H9 (cell line): ENCODE measurements at regions not wholly inside any gene's neighbourhood (a gene's known extent, or its start where the extent isn't known, plus 50 kb on each side); places are given as distances from the start of the nearest gene placed in this dataset.

ENCODE experiments used
- DNase-seq: peaks from one replicate; pipeline ENCODE4 v3.0.0-alpha.2; 2017
- H2AFZ ChIP-seq: one replicate; pipeline ENCODE4 v1.6.1; 2013; ENCODE audit warnings: mild to moderate bottlenecking, low read length, control low read depth, moderate library complexity
- H2AK5ac ChIP-seq: 2 replicates; pipeline ENCODE4 v1.6.1; 2013; ENCODE audit warnings: low read length, control low read depth, mixed read lengths; ENCODE audit not compliant: insufficient read length
- H2BK120ac ChIP-seq: one replicate; pipeline ENCODE4 v1.6.1; 2013; ENCODE audit warnings: low read depth, mild to moderate bottlenecking, low read length, control low read depth, inconsistent platforms; ENCODE audit not compliant: poor library complexity, severe bottlenecking
- H2BK12ac ChIP-seq: 2 replicates; pipeline ENCODE4 v1.6.1; 2013; ENCODE audit warnings: low read length, control low read depth, mixed read lengths, low read depth; ENCODE audit not compliant: insufficient read length
- H2BK15ac ChIP-seq: 2 replicates; pipeline ENCODE4 v1.6.1; 2013; ENCODE audit warnings: low read depth, low read length, control low read depth
- H2BK20ac ChIP-seq: one replicate; pipeline ENCODE4 v1.6.1; 2013; ENCODE audit warnings: low read depth, mild to moderate bottlenecking, low read length, control low read depth, inconsistent platforms; ENCODE audit not compliant: poor library complexity, severe bottlenecking
- H2BK5ac ChIP-seq: 2 replicates; pipeline ENCODE4 v1.6.1; 2013; ENCODE audit warnings: low read length, control low read depth, mixed read lengths; ENCODE audit not compliant: insufficient read length
- H3K14ac ChIP-seq: 2 replicates; pipeline ENCODE4 v1.6.1; 2013; ENCODE audit warnings: low read length, control low read depth; ENCODE audit not compliant: insufficient read depth
- H3K18ac ChIP-seq: 2 replicates; pipeline ENCODE4 v1.6.1; 2013; ENCODE audit warnings: low read depth, mild to moderate bottlenecking, mixed read lengths, low read length, control low read depth; ENCODE audit not compliant: insufficient read length
- H3K23ac ChIP-seq: 2 replicates; pipeline ENCODE4 v1.6.1; 2013; ENCODE audit warnings: low read length, control low read depth, mixed read lengths, low read depth; ENCODE audit not compliant: insufficient read length
- H3K23me2 ChIP-seq: 2 replicates; pipeline ENCODE4 v1.6.1; 2013; ENCODE audit warnings: low read depth, mild to moderate bottlenecking, mixed read lengths, low read length, control low read depth; ENCODE audit not compliant: insufficient read length, poor library complexity, severe bottlenecking
- H3K27ac ChIP-seq: 2 replicates; pipeline ENCODE4 v1.5.1; 2013; ENCODE audit warnings: low read length, control low read depth, mixed read lengths, low read depth; ENCODE audit not compliant: insufficient read length
- H3K27me3 ChIP-seq: 2 replicates; pipeline ENCODE4 v1.6.1; 2013; ENCODE audit warnings: low read length, control low read depth, inconsistent platforms; ENCODE audit not compliant: insufficient read depth
- H3K4ac ChIP-seq: 2 replicates; pipeline ENCODE4 v1.6.1; 2013; ENCODE audit warnings: low read depth, mild to moderate bottlenecking, control low read depth, inconsistent platforms, low read length, moderate library complexity
- H3K4me1 ChIP-seq: 2 replicates; pipeline ENCODE4 v1.6.1; 2013; ENCODE audit warnings: low read length, control low read depth, inconsistent platforms; ENCODE audit not compliant: insufficient read depth
- H3K4me2 ChIP-seq: 2 replicates; pipeline ENCODE4 v1.6.1; 2013; ENCODE audit warnings: low read length, control low read depth, mixed read lengths; ENCODE audit not compliant: insufficient read length, insufficient read depth
- H3K56ac ChIP-seq: 2 replicates; pipeline ENCODE4 v1.6.1; 2013; ENCODE audit warnings: low read depth, mild to moderate bottlenecking, mixed read lengths, low read length, control low read depth; ENCODE audit not compliant: insufficient read length
- H3K79me1 ChIP-seq: 2 replicates; pipeline ENCODE4 v1.6.1; 2013; ENCODE audit warnings: low read depth, mild to moderate bottlenecking, moderate library complexity, low read length, control low read depth, inconsistent platforms; ENCODE audit not compliant: insufficient read depth, poor library complexity, severe bottlenecking
- H3K79me2 ChIP-seq: 2 replicates; pipeline ENCODE4 v1.6.1; 2013; ENCODE audit warnings: low read length, control low read depth, inconsistent platforms; ENCODE audit not compliant: insufficient read depth
- H3K9ac ChIP-seq: 2 replicates; pipeline ENCODE4 v1.6.1; 2013; ENCODE audit warnings: low read length, control low read depth, mixed read lengths; ENCODE audit not compliant: insufficient read length; ENCODE audit errors: extremely low read depth
- H3K9me3 ChIP-seq: one replicate; pipeline ENCODE4 v1.6.1; 2013; ENCODE audit warnings: low read depth, low read length, inconsistent platforms; ENCODE audit not compliant: control insufficient read depth
- H3T11ph ChIP-seq: one replicate; pipeline ENCODE4 v1.6.1; 2013; ENCODE audit warnings: mild to moderate bottlenecking, low read length, control low read depth, inconsistent platforms
- H4K20me1 ChIP-seq: one replicate; pipeline ENCODE4 v1.6.1; 2013; ENCODE audit not compliant: control insufficient read depth, insufficient read length, insufficient read depth
- H4K5ac ChIP-seq: 2 replicates; pipeline ENCODE4 v1.6.1; 2013; ENCODE audit warnings: low read depth, mild to moderate bottlenecking, mixed read lengths, low read length, control low read depth; ENCODE audit not compliant: insufficient read length
- H4K8ac ChIP-seq: replicated peaks from 2 replicates; pipeline ENCODE4 v1.6.1; 2013; ENCODE audit warnings: low read length, control low read depth, mixed read lengths, low read depth; ENCODE audit not compliant: insufficient read length
- H4K91ac ChIP-seq: 2 replicates; pipeline ENCODE4 v1.6.1; 2013; ENCODE audit warnings: low read depth, mild to moderate bottlenecking, moderate library complexity, mixed read lengths, low read length, control low read depth; ENCODE audit not compliant: insufficient read length
- H3K27ac Mint-ChIP-seq, 3 experiments: 2 replicates in 2 of 3; 3 replicates in 1 of 3; pipeline ENCODE4 v1.8.0; 2020 to 2021; ENCODE audit warnings: mixed read lengths in 3 of 3, mild to moderate bottlenecking in 1 of 3, moderate library complexity in 1 of 3
- H3K27me3 Mint-ChIP-seq: 2 replicates; pipeline ENCODE4 v1.8.0; 2021; ENCODE audit warnings: low read depth, mild to moderate bottlenecking, moderate library complexity, mixed read lengths
- H3K36me3 Mint-ChIP-seq, 3 experiments: 2 replicates in 2 of 3; 3 replicates in 1 of 3; pipeline ENCODE4 v1.8.0; 2020 to 2021; ENCODE audit warnings: low read depth in 3 of 3, mixed read lengths in 3 of 3; ENCODE audit not compliant: insufficient read depth in 1 of 3
- H3K4me1 Mint-ChIP-seq, 2 experiments: 2 replicates each; pipeline ENCODE4 v1.8.0; 2020; ENCODE audit warnings: mixed read lengths in 2 of 2
- H3K4me3 Mint-ChIP-seq, 2 experiments: 2 replicates in 1 of 2; 3 replicates in 1 of 2; pipeline ENCODE4 v1.8.0; 2020 to 2021; ENCODE audit warnings: mild to moderate bottlenecking in 2 of 2, mixed read lengths in 2 of 2, moderate library complexity in 1 of 2
- H3K9me3 Mint-ChIP-seq, 2 experiments: 2 replicates in 1 of 2; 3 replicates in 1 of 2; pipeline ENCODE4 v1.8.0; 2020; ENCODE audit warnings: mild to moderate bottlenecking in 2 of 2, mixed read lengths in 2 of 2, moderate library complexity in 1 of 2
- WGBS: extraction: QIAGEN DNeasy Blood & Tissue Kit; methylation state at CpG from one replicate; pipeline ENCODE4 v1.1.7; 2013; ENCODE audit warnings: missing lambda C conversion rate, low lambda C conversion rate, mixed read lengths; ENCODE audit not compliant: insufficient read length; ENCODE audit errors: extremely low coverage; 5-methylcytosine and 5-hydroxymethylcytosine counted together
- TF ChIP-seq, protein P1 (sequence below): fragments of 200-600 bp; sonication (generic); conservative IDR thresholded peaks from 3 replicates; pipeline ENCODE4 v1.8.0; 2021; ENCODE audit warnings: antibody characterized with exemption, mild to moderate bottlenecking

DNA sequence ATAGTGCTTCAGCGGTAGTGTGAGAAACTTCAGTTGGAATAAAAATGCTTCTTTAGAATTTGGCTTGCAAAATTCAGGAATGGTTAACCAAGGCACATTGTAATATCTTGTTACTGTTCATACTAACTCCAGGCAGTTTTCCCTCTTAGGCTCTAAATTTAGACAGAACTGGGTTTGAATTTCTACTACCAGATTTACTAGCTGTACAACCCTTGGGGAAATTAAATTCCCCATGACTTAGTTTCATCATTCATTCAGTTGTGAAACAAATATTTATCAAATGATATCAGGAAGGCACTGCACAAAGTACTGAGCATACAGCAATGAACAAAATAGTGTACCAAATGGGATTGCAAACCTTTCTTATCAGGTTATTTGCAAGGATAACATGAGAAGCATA, 135.0 kb upstream of the IL15 start:
- H2BK15ac ChIP-seq = no peak overlapping the region
- no peak overlapping the region for H3K18ac ChIP-seq
- no peak overlapping the region for H3K4me2 ChIP-seq
- H3K9ac ChIP-seq = no peak overlapping the region
- no peak overlapping the region for H2AFZ ChIP-seq
- no peak overlapping the region for H3K4ac ChIP-seq
- H4K91ac ChIP-seq = no peak overlapping the region
- no peaks in the 10 kb centered on the region for H4K20me1 ChIP-seq
- Mint-ChIP-seq H3K27me3 (no peaks in the 10 kb centered on the region), H3K4me1 (no peaks in the 10 kb centered on the region), H3K9me3 (peaks cover 2% of the 10 kb centered on the region in 2 experiments; a peak in 3 of 5 replicates), H3K4me3 (no peak overlapping the region), H3K27ac (no peak overlapping the region), H3K36me3 (no peaks in the 10 kb centered on the region)
- no CpG with 5 or more reads among the region's 1 CpG for WGBS
- no peak overlapping the region for H4K8ac ChIP-seq
- H2BK120ac ChIP-seq = no peak overlapping the region
- H2BK12ac ChIP-seq = no peak overlapping the region
- no peaks in the 10 kb centered on the region for H3K27me3 ChIP-seq
- no peak for DNase-seq
- H4K5ac ChIP-seq = no peak overlapping the region
- no peaks in the 10 kb centered on the region for H3K79me1 ChIP-seq
- no peaks in the 10 kb centered on the region for H3K4me1 ChIP-seq
- H3K79me2 ChIP-seq = no peaks in the 10 kb centered on the region
- H3K23me2 ChIP-seq = no peaks in the 10 kb centered on the region
- no peak overlapping the region for H2AK5ac ChIP-seq
- TF ChIP-seq, protein P1, sequence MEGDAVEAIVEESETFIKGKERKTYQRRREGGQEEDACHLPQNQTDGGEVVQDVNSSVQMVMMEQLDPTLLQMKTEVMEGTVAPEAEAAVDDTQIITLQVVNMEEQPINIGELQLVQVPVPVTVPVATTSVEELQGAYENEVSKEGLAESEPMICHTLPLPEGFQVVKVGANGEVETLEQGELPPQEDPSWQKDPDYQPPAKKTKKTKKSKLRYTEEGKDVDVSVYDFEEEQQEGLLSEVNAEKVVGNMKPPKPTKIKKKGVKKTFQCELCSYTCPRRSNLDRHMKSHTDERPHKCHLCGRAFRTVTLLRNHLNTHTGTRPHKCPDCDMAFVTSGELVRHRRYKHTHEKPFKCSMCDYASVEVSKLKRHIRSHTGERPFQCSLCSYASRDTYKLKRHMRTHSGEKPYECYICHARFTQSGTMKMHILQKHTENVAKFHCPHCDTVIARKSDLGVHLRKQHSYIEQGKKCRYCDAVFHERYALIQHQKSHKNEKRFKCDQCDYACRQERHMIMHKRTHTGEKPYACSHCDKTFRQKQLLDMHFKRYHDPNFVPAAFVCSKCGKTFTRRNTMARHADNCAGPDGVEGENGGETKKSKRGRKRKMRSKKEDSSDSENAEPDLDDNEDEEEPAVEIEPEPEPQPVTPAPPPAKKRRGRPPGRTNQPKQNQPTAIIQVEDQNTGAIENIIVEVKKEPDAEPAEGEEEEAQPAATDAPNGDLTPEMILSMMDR = no peak
- no peak overlapping the region for H3K27ac ChIP-seq
- H2BK20ac ChIP-seq = no peak overlapping the region
- H3K23ac ChIP-seq = no peak overlapping the region
- no peak overlapping the region for H3K56ac ChIP-seq
- no peak overlapping the region for H3T11ph ChIP-seq
- no peaks in the 10 kb centered on the region for H3K9me3 ChIP-seq
- no peak overlapping the region for H3K14ac ChIP-seq
- no peak overlapping the region for H2BK5ac ChIP-seq
